GM12878 (cell line): ENCODE measurements at regions not wholly inside any gene's neighbourhood (a gene's known extent, or its start where the extent isn't known, plus 50 kb on each side); places are given as distances from the start of the nearest gene placed in this dataset.
A peak's percentile ranks its signal among the peaks of the same experiment; 100 is the strongest.

Experiments used
- ATAC-seq: fragments of 200-7000 bp; cut with Tn5 transposase; 3 replicates; pipeline ENCODE4 v1.9.1; 2020; ENCODE audit warnings: mild to moderate bottlenecking, moderate library complexity
- BruUV-seq: library from RNA; stranded (reverse); fragments of 400-500 nt; replicated peaks from 2 replicates; lab custom pipeline; 2021; lab: Mats Ljungman, UMichigan
- CTCF ChIA-PET: fragments of 300-600 bp; sonication (Branson Sonifier 250); formaldehyde crosslinking; extraction: SDS; loops from one replicate; lab custom pipeline; 2021; ENCODE audit warnings: inconsistent platforms; lab: Yijun Ruan, JAX
- POLR2A ChIA-PET: fragments of 350-600 bp; formaldehyde crosslinking; extraction: SDS; loops from one replicate; lab custom pipeline; 2021; ENCODE audit warnings: inconsistent platforms; lab: Charles Lee
- RAD21 ChIA-PET: fragments of 300-600 bp; sonication (Branson Sonifier 250); formaldehyde crosslinking; loops from one replicate; lab custom pipeline; 2023; ENCODE audit warnings: antibody characterized with exemption; ENCODE audit not compliant: unreplicated experiment; lab: Charles Lee
- SMC1A ChIA-PET: fragments of 300-600 bp; sonication (Branson Sonifier 250); formaldehyde crosslinking; loops from one replicate; lab custom pipeline; 2023; ENCODE audit not compliant: unreplicated experiment, uncharacterized antibody; lab: Charles Lee
- DNase-seq: peaks from one replicate; pipeline ENCODE4 v3.0.0-alpha.2; 2011; ENCODE audit warnings: low read depth, low spot score
- FAIRE-seq: peaks from 3 replicates; lab custom pipeline; 2011; peaks lifted over from hg19 to GRCh38; lab: Jason Lieb, UNC
- H2AFZ ChIP-seq: 2 replicates; pipeline ENCODE4 v1.6.0; 2011; ENCODE audit warnings: low read depth, low read length, control low read depth; ENCODE audit not compliant: control insufficient read depth
- H3K27ac ChIP-seq: 2 replicates; pipeline ENCODE4 v1.5.1; 2011; ENCODE audit warnings: control low read depth; ENCODE audit not compliant: control insufficient read depth, insufficient read depth
- H3K27me3 ChIP-seq, 2 experiments: replicated peaks in 1 of 2; 2 replicates each; pipeline versions ENCODE4 v1.6.0 to v1.6.1; 2011; ENCODE audit warnings: low read length in 1 of 2; ENCODE audit not compliant: control insufficient read depth in 2 of 2, insufficient read depth in 2 of 2
- H3K36me3 ChIP-seq, 2 experiments: 2 replicates each; pipeline ENCODE4 v1.5.1; 2011; ENCODE audit warnings: low read length in 1 of 2; ENCODE audit not compliant: control insufficient read depth in 2 of 2, insufficient read depth in 2 of 2
- H3K4me1 ChIP-seq: 2 replicates; pipeline ENCODE4 v1.6.1; 2011; ENCODE audit warnings: mild to moderate bottlenecking, low read length, moderate library complexity, mixed read lengths; ENCODE audit not compliant: control insufficient read depth, insufficient read depth
- H3K4me2 ChIP-seq: 2 replicates; pipeline ENCODE4 v1.6.0; 2011; ENCODE audit warnings: control low read depth; ENCODE audit not compliant: control insufficient read depth, insufficient read depth
- H3K4me3 ChIP-seq: fragments of 200-600 bp; sonication (generic); 2 replicates; pipeline ENCODE4 v1.5.1; 2016
- H3K79me2 ChIP-seq: 2 replicates; pipeline ENCODE4 v1.6.0; 2011; ENCODE audit warnings: low read length; ENCODE audit not compliant: control insufficient read depth, insufficient read depth
- H3K9ac ChIP-seq: 2 replicates; pipeline ENCODE4 v1.8.0; 2011; ENCODE audit warnings: low read length, control low read depth, mixed read lengths; ENCODE audit not compliant: control insufficient read depth, insufficient read depth
- H3K9me3 ChIP-seq: replicated peaks from 3 replicates; pipeline ENCODE4 v1.5.1; 2011; ENCODE audit warnings: mild to moderate bottlenecking, low read length; ENCODE audit not compliant: control insufficient read depth, insufficient read depth
- H4K20me1 ChIP-seq: 2 replicates; pipeline ENCODE4 v1.6.0; 2011; ENCODE audit not compliant: control insufficient read depth, insufficient read depth
- CEBPZ ChIP-seq: fragments of 150-350 bp; IDR thresholded peaks from 2 replicates; pipeline ENCODE4 v1.6.1; 2016; ENCODE audit warnings: low read depth, low read length
- CHD1 ChIP-seq: IDR thresholded peaks from 2 replicates; pipeline ENCODE4 v1.6.1; 2012; ENCODE audit warnings: low read depth, low read length, improper control_type of control experiment
- CHD4 ChIP-seq: fragments of 200-600 bp; sonication (generic); IDR thresholded peaks from 2 replicates; pipeline ENCODE4 v1.6.1; 2016; ENCODE audit warnings: mild to moderate bottlenecking
- HCFC1 ChIP-seq: fragments of 150-350 bp; IDR thresholded peaks from 2 replicates; pipeline ENCODE4 v1.6.1; 2014; ENCODE audit warnings: low read length
- HDAC2 ChIP-seq: fragments of 200-600 bp; sonication (generic); IDR thresholded peaks from 2 replicates; pipeline ENCODE4 v1.6.1; 2017
- IRF4 ChIP-seq: IDR thresholded peaks from 2 replicates; pipeline ENCODE4 v1.6.1; 2011; ENCODE audit warnings: low read depth, low read length
- JUNB ChIP-seq: IDR thresholded peaks from 2 replicates; pipeline ENCODE4 v1.6.1; 2016; ENCODE audit warnings: antibody characterized with exemption, mild to moderate bottlenecking
- JUND ChIP-seq: IDR thresholded peaks from 2 replicates; pipeline ENCODE4 v1.6.1; 2012; ENCODE audit warnings: low read depth, mild to moderate bottlenecking, low read length, improper control_type of control experiment, moderate library complexity
- MTA3 ChIP-seq: IDR thresholded peaks from 2 replicates; pipeline ENCODE4 v1.6.1; 2012; ENCODE audit warnings: low read length, inconsistent platforms, borderline replicate concordance
- NFXL1 ChIP-seq: fragments of 450-650 bp; IDR thresholded peaks from 2 replicates; pipeline ENCODE4 v1.6.1; 2017; ENCODE audit warnings: antibody characterized with exemption, mild to moderate bottlenecking, borderline replicate concordance
- NFYB ChIP-seq: IDR thresholded peaks from 2 replicates; pipeline ENCODE4 v1.6.1; 2011; ENCODE audit warnings: low read depth, mild to moderate bottlenecking, low read length, improper control_type of control experiment, moderate library complexity; ENCODE audit not compliant: insufficient read depth
- PAX5 ChIP-seq: IDR thresholded peaks from 2 replicates; pipeline ENCODE4 v1.6.1; 2011; ENCODE audit warnings: low read depth, low read length, borderline replicate concordance
- PAX8 ChIP-seq: fragments of 450-650 bp; IDR thresholded peaks from 2 replicates; pipeline ENCODE4 v1.6.1; 2017; ENCODE audit warnings: mild to moderate bottlenecking, moderate library complexity
- POLR2AphosphoS2 ChIP-seq: IDR thresholded peaks from 2 replicates; pipeline ENCODE4 v1.6.1; 2011; ENCODE audit warnings: low read depth, mild to moderate bottlenecking, low read length, improper control_type of control experiment, moderate library complexity
- RAD21 ChIP-seq: IDR thresholded peaks from 2 replicates; pipeline ENCODE4 v1.6.1; 2011; ENCODE audit warnings: mild to moderate bottlenecking, low read depth, low read length, moderate library complexity; ENCODE audit not compliant: insufficient read depth
- RBBP5 ChIP-seq: fragments of 200-600 bp; sonication (generic); conservative IDR thresholded peaks from 2 replicates; pipeline ENCODE4 v1.6.1; 2016
- SMC3 ChIP-seq: IDR thresholded peaks from 2 replicates; pipeline ENCODE4 v1.6.1; 2011; ENCODE audit warnings: low read length, improper control_type of control experiment, borderline replicate concordance
- TBL1XR1 ChIP-seq: IDR thresholded peaks from 2 replicates; pipeline ENCODE4 v1.6.1; 2012; ENCODE audit warnings: low read depth, low read length, improper control_type of control experiment
- YBX1 ChIP-seq: fragments of 450-650 bp; IDR thresholded peaks from 2 replicates; pipeline ENCODE4 v1.6.1; 2016; ENCODE audit warnings: antibody characterized with exemption
- ZNF274 ChIP-seq: IDR thresholded peaks from one replicate; pipeline ENCODE4 v1.8.0; 2011; ENCODE audit not compliant: insufficient read length, insufficient read depth
- ZNF384 ChIP-seq: IDR thresholded peaks from 2 replicates; pipeline ENCODE4 v1.6.1; 2012; ENCODE audit warnings: low read depth, mild to moderate bottlenecking, low read length, improper control_type of control experiment, borderline replicate concordance
- WGBS: methylation state at CpG from one replicate; pipeline ENCODE4 v1.1.6; 2016; ENCODE audit warnings: low lambda C conversion rate; ENCODE audit not compliant: insufficient replicate concordance, insufficient coverage; ENCODE audit errors: missing lambda C conversion rate; 5-methylcytosine and 5-hydroxymethylcytosine counted together
- in situ Hi-C: fragments of 300-500 bp; cut with MboI; formaldehyde crosslinking; loops from 9 replicates; pipeline ENCODE4 v1.14.3; 2018; ENCODE audit warnings: mixed read lengths
- intact Hi-C: fragments of 100-400 bp; cut with micrococcal nuclease; formaldehyde crosslinking; loops from one replicate; pipeline ENCODE4 v1.14.2; 2022; ENCODE audit not compliant: unreplicated experiment
- TF ChIP-seq, protein P1 (sequence below), 3 experiments: IDR thresholded peaks in 2 of 3; conservative IDR thresholded peaks in 1 of 3; 2 replicates each; pipeline ENCODE4 v1.5.1; 2011; ENCODE audit warnings: low read depth in 3 of 3, low read length in 3 of 3, mild to moderate bottlenecking in 3 of 3, control low read depth in 2 of 3, moderate library complexity in 2 of 3, inconsistent platforms in 1 of 3, mixed read lengths in 1 of 3; ENCODE audit not compliant: control insufficient read depth in 2 of 3, insufficient read depth in 1 of 3; ENCODE audit errors: extremely low read depth in 1 of 3

GRCh38 chr1:8239039-8239305, 78.9 kb upstream of the SLC45A1 start:
- H3K4me1 ChIP-seq = no peaks in the 10 kb centered on the region
- no peak overlapping the region for H2AFZ ChIP-seq
- WGBS = 90% methylated on average over 5 of the region's 5 CpGs
- SMC1A ChIA-PET = interaction anchor here (0.6 kb wide), 1 partner anchor 340 kb away, joined by 3 read pairs; no protein-coding TSS in a partner anchor
- intact Hi-C loops (loop anchor here (1.0 kb wide), 1 partner anchor 208 kb away; no protein-coding TSS in a partner anchor), in situ Hi-C loops (no loop called here)
- H3K79me2 ChIP-seq = no peaks in the 10 kb centered on the region
- RAD21 ChIA-PET = interaction anchor here (0.7 to 1.8 kb wide), 2 partner anchors 45 to 221 kb away, joined by 4 to 5 read pairs; no protein-coding TSS in a partner anchor
- FAIRE-seq (no peak), ATAC-seq (no peak), DNase-seq (no peak)
- H3K4me2 ChIP-seq = no peak overlapping the region
- no peaks in the 10 kb centered on the region for H3K9me3 ChIP-seq
- CTCF ChIA-PET = interaction anchor here (0.7 to 2.3 kb wide), 2 partner anchors 224 to 256 kb away, joined by 3 to 5 read pairs; no protein-coding TSS in a partner anchor
- H3K27ac ChIP-seq = no peak overlapping the region
- no peak overlapping the region for H3K4me3 ChIP-seq
- no peaks in the 10 kb centered on the region for H3K36me3 ChIP-seq
- POLR2A ChIA-PET = no interaction called here
- no peak for TF ChIP-seq ZNF274
- no peak for TF ChIP-seq CEBPZ
- TF ChIP-seq HCFC1 = no peak
- TF ChIP-seq NFYB = no peak
- TF ChIP-seq HDAC2 = no peak
- no peak for TF ChIP-seq POLR2AphosphoS2
- TF ChIP-seq, protein P1, sequence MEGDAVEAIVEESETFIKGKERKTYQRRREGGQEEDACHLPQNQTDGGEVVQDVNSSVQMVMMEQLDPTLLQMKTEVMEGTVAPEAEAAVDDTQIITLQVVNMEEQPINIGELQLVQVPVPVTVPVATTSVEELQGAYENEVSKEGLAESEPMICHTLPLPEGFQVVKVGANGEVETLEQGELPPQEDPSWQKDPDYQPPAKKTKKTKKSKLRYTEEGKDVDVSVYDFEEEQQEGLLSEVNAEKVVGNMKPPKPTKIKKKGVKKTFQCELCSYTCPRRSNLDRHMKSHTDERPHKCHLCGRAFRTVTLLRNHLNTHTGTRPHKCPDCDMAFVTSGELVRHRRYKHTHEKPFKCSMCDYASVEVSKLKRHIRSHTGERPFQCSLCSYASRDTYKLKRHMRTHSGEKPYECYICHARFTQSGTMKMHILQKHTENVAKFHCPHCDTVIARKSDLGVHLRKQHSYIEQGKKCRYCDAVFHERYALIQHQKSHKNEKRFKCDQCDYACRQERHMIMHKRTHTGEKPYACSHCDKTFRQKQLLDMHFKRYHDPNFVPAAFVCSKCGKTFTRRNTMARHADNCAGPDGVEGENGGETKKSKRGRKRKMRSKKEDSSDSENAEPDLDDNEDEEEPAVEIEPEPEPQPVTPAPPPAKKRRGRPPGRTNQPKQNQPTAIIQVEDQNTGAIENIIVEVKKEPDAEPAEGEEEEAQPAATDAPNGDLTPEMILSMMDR (IDR thresholded peaks at IDR 0.05 in 2 of 3, conservative IDR thresholded peaks at IDR 0.05 in 1 of 3; ENCODE audit: control insufficient read depth in 2 of 3, extremely low read depth in 1 of 3, insufficient read depth in 1 of 3, low read depth in 3 of 3, low read length in 3 of 3) = peak in 1 of 3 experiments; percentile 20; a peak in 2 of 6 replicates
- no peak for TF ChIP-seq CHD4
- no peak for TF ChIP-seq JUNB
- TF ChIP-seq SMC3 = peak; percentile 32; the same call in 1 of the 2 replicates
- TF ChIP-seq JUND = no peak
- TF ChIP-seq ZNF384 = peak; percentile 40; the same call in 1 of the 2 replicates
- TF ChIP-seq RBBP5 = no peak
- TF ChIP-seq NFXL1 = no peak
- TF ChIP-seq YBX1 = no peak
- TF ChIP-seq TBL1XR1 = no peak
- no peak for TF ChIP-seq CHD1
- TF ChIP-seq MTA3 = no peak
- TF ChIP-seq PAX5 = no peak
- peak; percentile 7; the same call in 1 of the 2 replicates for TF ChIP-seq RAD21
- TF ChIP-seq IRF4 = no peak
- no peak for TF ChIP-seq PAX8
- H4K20me1 ChIP-seq = no peaks in the 10 kb centered on the region
- H3K9ac ChIP-seq = no peak overlapping the region
- no TSS peak for BruUV-seq
- H3K27me3 ChIP-seq = no peaks in the 10 kb centered on the region; a peak in 1 of 4 replicates
